ENCODE measurements at regions not wholly inside any gene's neighbourhood (a gene's known extent, or its start where the extent isn't known, plus 50 kb on each side); places are given as distances from the start of the nearest gene placed in this dataset.

GRCh38 chr18:55845221-55845620 is 257.2 kb upstream of the TCF4 start (continued):
- TF ChIP-seq ZNF143 (CRISPR knock-in tag; IDR thresholded peaks at IDR 0.05) = no peak
- TF ChIP-seq ARHGAP35 (IDR thresholded peaks at IDR 0.05; ENCODE audit: partially characterized antibody) = no peak
- no peak for TF ChIP-seq PRPF4 (IDR thresholded peaks at IDR 0.05; ENCODE audit: insufficient read depth, low read depth, low read length, poor library complexity, severe bottlenecking)
- no peak for TF ChIP-seq CHD7 (IDR thresholded peaks at IDR 0.05; ENCODE audit: low read depth, low read length)
- TF ChIP-seq HDAC1 (IDR thresholded peaks at IDR 0.05) = no peak
- TF ChIP-seq ZEB2 (IDR thresholded peaks at IDR 0.05) = no peak
- TF ChIP-seq STAG1 (CRISPR knock-in tag; IDR thresholded peaks at IDR 0.05; ENCODE audit: borderline replicate concordance) = no peak
- TF ChIP-seq JUND (IDR thresholded peaks at IDR 0.05; ENCODE audit: borderline replicate concordance, low read depth, low read length) = no peak
- TF ChIP-seq JUND (tag; IDR thresholded peaks at IDR 0.05; ENCODE audit: borderline replicate concordance, low read depth, low read length) = no peak
